Stimulated activated CD4-positive, alpha-beta T cell treated with anti-CD3 and anti-CD28 coated beads, Interleukin-12 subunit alpha, Interleukin-12 subunit beta, amount 100 ng/mL, for 4 hours (primary cell): ENCODE measurements at regions not wholly inside any gene's neighbourhood (a gene's known extent, or its start where the extent isn't known, plus 50 kb on each side); places are given as distances from the start of the nearest gene placed in this dataset.
"Not testable (repeated sequence)": the region's sequence is repeated elsewhere in the genome, so short reads cannot be mapped to it uniquely, and the experiment has no call there.

Source experiments
- DNase-seq: peaks from one replicate; pipeline ENCODE4 v3.0.0-alpha.2; 2020

DNA sequence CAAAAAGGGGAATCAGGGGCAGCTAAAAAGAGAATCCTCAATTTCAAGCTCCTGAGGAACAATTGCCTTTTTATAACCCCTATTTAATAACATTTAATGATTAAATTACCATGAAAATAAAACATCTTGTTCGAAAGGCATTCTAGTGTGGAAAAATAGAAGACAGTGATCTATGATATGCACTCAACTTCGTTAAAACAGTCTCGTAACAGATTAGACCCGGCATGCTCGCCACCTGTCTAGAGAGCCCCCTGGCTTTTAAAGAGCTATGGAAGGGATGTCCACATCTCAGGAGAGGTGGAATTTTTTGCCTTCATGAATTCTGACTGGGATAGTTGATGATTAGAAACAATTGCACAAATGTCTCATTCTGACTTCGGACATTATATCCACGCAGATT lies 153.7 kb upstream of the MDFIC2 start:
- DNase-seq, result no peak

DNA sequence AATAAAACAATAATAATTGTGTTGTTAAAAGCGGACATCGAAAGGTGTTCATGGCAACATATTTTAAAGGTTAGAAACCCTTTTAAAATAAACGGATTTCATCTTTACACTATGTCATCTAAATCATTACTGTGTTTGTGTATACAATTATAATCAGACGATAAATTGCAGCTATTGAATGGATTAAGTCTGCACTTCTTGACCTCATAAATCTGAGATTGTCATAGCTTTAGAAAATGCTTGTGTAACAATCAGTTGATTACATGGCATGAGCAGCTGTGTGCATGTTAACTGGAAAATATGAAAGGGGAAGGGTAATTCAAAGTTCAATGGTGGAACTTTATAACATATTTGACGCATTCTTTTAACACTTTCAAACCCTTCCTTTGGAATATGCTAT lies 152.4 kb upstream of the MDFIC2 start:
- no peak for DNase-seq

DNA sequence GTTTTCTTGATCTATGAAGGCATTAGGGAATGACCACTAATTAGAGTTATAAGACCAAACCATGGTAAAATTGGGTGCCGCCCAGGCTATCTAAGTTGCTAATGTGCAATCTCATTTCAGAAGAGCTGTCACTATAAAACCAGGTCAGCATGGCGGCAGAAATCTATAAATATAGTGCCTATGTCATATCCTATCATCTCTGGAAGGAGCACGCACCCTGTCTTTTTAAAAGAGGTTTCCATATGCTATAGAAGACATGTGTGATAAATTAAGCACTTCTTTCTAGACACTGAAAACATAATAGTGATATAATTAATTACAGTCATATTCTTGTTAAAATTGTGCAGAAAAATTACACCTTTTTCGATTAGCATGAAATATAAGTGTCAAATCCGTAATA lies 152.0 kb upstream of the MDFIC2 start:
- DNase-seq, result no peak

DNA sequence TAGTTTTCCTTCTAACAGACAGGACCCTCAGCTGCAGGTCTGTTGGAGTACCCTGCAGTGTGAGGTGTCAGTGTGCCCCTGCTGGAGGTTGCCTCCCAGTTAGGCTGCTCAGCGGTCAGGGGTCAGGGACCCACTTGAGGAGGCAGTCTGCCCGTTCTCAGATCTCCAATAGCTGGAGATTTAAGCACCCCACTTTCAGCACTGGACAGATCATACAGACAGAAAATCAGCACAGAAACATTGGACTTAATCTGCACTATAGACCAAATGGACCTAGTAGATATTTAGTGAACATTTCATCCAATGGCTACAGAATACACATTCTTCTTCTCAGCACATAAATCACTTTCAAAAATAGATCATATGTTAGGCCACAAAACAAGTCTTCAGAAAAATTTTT lies 137.8 kb upstream of the MDFIC2 start:
- DNase-seq, result not testable (repeated sequence)

DNA sequence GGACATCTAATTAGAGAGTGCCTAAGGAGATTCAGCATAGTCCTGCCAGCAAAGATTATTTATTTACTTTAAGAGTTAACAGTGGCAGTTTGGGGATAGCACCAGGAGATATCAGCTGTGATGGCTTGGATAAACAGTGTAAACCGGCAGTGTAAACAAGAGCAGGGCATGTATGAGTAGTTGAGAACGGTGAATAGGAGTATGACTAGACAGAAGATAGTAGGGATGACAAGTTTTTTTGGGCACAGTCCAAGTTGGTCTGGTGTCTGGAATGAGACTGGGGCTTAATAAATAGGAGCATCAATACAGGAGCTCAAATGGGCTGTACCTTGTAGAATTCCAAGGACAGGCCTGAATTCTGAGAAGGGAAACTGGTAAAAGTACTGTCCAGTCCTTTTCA lies 123.0 kb upstream of the MDFIC2 start:
- DNase-seq, result not testable (repeated sequence)

DNA sequence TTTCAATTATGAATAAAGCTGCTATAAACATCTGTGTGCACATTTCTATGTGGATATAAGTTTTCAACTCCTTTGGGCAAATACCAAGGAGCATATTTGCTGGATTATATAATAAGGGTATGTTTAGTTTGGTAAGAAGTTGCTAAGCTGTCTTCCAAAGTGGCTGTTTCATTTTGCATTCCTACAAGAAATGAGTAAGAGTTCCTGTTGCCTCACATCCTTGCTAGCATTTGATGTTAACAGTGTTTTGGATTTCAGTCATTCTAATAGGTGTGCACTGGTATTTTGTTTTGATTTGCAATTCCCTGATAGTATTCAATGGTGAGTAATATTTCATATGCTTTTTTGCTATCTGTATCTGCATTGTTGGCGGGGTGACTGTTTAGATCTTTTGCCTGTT lies 120.7 kb upstream of the MDFIC2 start:
- no peak for DNase-seq

DNA sequence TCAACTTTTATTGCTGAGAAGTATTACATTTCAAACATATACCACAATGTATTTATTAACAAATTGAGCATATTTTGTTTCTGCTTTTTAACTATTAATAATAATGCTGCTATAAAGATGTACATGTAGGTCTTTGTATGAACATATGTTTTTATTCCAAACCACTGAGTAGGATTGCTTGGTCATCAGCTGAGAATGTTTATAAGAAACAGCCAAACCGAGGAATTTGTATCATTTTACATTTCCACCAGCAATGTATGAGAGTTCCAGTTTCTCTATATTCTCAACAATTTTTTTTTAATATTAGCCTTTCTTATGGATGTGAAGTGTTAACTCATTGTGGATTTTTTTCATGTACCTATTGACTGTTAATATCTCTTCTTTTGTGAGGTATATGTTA lies 119.5 kb upstream of the MDFIC2 start:
- no peak for DNase-seq

DNA sequence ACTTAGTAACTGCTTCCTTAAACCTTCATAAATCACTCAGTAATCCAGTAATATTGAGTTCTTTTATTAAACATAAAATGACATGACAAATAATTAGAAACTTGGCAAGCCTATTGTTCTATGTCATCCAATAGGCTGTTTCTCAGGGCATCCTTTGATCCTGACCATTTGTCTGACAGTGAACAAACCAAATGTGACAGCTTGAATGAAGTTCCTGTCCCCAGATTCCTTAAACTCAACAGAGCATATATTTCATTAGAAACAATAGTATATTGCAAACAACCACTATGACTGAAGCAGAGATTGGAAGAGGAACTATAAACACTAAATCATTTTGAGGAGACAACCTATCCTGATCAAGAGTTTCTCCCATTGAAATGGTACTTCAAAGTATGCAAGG lies 113.6 kb upstream of the MDFIC2 start:
- no peak for DNase-seq

DNA sequence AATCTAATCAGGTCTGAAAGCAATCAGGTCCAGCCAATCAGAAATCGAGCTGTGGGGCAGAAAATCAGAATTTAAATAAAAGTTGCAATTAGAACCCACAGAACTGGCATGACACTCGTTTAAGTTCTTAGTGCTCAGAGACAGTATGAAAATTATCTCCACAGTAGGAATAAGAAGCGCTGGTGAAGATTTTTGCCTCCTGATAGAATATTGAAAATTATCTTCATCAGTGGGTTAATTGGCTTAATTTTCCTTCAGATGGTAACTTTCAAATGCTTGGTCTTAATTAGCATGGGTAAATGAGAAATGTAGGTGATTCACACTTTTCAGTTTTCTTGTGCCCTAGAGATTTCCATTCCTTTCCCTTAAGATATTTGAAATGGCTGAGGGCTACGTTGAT lies 109.1 kb upstream of the MDFIC2 start:
- DNase-seq, result no peak

DNA sequence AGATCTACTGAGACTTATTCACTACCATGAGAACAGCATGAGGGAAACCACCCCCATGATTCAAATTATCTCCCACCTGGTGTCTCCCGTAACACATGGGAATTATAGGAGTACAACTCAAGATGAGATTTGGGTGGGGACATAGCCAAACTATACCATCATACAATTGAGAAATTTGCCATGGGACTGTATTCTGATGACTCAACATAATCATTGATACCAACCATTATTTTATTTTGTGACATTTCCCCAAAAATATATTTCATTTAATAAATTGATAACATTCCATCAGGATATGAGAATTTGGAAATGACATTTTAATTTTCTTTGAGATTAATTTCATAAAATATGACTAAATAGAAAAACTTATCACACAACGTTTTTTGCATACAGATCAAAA lies 96.6 kb upstream of the MDFIC2 start:
- no peak for DNase-seq

DNA sequence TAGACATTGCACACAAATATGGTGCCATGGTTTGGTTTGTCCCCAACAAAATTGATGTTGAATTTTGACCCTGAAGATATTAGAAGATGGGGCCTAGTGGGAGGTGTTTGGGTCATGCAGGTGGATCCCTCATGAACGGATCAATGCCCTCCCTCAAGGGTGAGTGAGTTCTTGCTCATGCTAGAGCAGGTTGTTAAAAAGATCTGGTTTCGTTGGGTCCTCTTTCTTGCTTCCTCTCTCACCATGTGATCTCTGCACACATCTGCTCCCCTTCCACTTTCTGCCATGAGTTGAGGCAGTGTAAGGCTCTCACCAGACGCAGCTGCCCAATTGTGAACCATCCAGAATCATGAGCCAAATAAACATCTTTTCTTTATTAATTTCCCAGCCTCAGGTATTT lies 87.8 kb upstream of the MDFIC2 start:
- DNase-seq, result no peak

DNA sequence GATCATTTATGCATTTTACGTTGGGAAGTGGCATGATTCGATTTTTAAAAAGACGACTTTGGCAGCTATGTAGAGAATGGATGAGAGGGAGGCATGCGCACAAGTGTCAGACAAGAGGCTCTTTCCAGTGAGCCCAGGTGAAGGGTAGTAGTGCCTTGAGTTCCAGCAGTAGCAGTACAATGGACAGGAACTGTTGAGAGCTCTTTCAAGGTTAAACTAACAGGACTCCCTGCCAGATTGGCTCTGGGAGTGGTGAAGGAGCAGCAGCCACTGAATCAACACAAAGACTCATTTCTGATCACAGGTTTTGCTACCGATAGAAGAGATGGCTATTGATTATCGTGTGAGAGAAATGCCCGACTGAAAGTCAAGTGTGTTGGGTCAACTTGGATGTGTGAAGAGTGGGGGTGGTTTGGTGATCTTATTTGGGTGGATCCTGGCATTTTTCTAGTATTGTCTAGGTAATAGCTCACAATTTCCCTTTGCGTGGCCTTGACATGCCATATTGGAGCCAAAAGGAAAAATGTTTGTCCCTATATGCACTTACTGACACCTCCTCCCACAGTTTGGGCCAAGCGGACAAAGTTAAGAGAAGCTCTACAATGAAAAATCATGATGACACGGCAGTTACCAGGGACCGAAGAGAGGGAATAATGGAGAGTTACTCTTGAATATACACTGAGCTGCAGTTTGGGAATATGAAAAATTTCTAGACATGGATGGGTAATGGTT lies 81.6 kb upstream of the MDFIC2 start:
- no peak for DNase-seq

DNA sequence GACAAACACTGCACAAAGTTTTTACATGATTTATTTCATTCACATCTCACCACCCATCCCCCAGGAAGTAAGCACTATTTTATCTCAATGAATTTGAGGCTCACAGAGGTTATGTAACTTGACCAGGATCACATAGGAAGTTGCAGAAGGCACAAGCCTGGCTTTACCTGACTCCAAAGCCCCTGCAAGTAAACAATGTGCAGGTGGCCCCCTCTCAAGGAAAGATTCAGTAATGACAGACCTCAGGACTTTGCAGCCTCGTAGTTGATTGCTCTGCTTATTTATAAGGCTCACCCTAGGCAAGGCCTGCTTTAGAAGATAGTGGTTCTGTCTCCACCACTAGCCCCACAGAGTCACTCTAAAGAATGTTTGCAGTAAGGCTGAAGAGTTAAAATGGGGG lies 79.8 kb upstream of the MDFIC2 start:
- DNase-seq, result no peak

DNA sequence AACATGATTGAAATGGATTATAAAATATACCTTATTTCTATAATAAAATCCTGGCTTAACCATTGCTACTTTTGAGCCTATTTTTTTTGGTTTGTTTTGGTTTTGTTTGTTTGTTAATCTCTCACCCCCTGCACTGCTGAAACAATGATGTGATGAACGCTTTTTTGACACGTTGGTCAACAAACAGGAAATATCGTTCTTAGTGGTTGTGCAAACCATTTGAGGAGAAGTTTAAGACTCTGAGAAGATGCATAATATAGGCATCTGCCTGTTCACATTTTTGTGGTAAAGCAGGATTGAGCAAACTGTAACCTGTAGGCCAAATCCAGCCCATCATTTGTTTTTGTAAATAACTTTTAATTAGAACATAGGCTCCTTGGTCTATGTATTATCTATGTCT lies 75.5 kb upstream of the MDFIC2 start:
- DNase-seq, result no peak

DNA sequence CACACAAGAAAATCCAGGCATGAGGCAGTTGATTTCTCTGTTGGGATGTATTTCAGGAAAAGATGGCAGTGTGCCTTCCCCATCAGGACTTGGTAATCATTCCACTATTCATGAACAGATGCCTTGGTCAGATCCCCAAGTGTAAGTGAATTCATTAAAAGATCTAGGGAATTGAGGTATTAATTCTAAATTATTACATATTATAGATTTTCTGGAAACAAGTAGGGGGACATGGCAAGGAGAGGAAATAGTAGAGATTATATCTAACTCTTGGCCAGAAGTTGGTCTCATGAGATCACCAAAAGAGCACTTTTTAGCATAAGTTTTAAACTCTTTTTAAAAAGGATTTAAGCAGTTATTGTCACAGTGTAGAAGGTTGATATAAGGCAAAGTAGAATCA lies 74.4 kb upstream of the MDFIC2 start:
- no peak for DNase-seq

DNA sequence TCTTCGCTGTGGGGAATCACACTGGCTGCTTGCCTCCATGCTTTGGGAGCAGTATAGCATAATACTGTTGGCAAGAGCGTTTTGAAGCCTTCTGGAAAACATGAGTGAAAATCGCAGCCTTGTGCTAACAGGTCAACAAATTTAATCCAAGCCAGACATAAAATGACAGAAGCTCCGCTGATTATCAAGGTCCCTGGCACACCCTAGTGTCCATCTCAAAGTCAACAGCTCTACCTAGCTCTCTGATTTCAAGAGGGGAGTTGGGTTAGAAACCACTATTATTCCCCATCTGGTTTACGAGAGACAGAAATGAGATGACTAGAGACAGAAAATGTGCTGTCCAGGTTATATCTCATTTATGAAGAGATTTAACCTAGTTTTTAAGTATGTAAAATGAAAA lies 73.6 kb upstream of the MDFIC2 start:
- DNase-seq, result no peak

DNA sequence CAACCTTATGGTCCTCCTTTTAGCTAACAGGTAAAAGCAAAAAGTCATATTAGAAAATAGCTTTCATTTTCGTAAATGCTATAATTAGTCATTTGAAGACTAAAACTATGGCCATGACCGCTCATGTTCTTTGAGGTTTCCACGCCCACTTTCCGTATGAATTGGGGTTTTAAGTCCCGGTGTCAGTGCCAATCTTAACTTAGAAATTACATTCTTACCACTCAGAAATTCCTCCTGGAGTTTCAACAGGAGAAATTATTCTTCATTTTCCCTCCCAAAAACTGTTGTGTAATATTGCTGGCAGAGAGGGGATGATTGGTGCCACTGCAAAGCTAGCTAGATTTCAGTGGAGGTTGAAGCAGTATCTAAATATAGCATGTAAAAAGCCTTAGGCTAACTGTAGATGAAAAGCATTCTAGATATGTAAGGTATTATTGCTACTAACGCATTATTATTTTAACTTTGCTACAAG lies 71.0 kb upstream of the MDFIC2 start:
- DNase-seq, result no peak

DNA sequence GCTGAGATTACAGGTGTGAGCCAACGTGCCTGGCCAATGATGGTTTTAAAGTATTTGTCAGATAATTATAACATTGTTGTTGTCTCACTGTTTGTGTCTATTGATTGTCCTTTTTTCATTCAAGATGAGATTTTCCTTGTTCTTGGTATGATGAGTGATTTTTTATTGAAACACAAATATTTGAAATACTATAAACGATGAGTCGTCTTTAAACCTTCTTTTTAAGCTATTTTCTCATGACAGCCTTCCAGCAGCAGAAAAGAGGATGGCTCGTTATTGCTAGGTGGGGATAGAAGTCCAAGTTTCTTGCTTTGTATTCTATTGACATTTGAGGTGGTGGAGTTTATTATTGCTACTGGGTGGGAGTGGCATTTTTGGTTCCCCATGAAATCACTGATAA lies 61.7 kb upstream of the MDFIC2 start:
- no peak for DNase-seq
